ENCODE measurements at regions not wholly inside any gene's neighbourhood (a gene's known extent, or its start where the extent isn't known, plus 50 kb on each side); places are given as distances from the start of the nearest gene placed in this dataset.

DNA sequence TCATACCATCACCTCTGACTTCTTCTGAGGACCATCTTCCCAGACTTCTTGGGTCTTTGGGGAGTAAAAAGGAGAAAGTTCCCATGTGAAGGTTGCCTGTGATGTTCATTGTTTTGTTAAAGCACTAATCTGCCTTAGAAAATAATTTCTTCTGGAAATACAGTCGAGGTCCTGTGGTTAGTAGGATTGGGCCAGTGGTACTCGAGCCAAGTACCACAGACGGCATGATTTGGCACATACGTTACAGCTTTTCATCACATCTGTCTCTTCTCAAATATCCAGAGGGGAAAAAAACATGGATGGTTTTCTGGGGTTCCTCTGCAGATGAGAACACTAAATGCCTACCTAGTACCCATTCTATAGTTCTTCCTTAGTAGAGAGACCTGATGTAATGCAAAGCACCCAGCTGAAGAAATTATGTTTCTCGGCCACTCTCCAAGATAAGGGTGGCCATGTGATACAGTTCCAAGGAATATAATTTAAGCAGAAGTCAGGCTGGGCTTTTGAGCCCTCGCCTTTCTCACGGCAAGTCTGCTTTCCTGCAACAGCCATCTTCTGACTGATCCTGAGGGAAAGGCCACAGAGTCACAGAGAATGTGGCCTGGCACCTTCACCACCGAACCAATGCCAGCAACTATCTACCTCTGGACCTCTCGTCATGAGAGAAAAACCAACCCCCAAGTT, 161.0 kb downstream of the RNF152 start:
- TF ChIP-seq, protein P1, sequence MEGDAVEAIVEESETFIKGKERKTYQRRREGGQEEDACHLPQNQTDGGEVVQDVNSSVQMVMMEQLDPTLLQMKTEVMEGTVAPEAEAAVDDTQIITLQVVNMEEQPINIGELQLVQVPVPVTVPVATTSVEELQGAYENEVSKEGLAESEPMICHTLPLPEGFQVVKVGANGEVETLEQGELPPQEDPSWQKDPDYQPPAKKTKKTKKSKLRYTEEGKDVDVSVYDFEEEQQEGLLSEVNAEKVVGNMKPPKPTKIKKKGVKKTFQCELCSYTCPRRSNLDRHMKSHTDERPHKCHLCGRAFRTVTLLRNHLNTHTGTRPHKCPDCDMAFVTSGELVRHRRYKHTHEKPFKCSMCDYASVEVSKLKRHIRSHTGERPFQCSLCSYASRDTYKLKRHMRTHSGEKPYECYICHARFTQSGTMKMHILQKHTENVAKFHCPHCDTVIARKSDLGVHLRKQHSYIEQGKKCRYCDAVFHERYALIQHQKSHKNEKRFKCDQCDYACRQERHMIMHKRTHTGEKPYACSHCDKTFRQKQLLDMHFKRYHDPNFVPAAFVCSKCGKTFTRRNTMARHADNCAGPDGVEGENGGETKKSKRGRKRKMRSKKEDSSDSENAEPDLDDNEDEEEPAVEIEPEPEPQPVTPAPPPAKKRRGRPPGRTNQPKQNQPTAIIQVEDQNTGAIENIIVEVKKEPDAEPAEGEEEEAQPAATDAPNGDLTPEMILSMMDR (IDR thresholded peaks at IDR 0.05): no peak
- no peak for TF ChIP-seq POLR2A (IDR thresholded peaks at IDR 0.05)

All from uterus (tissue), 2 donors.